OCI-LY3 (cell line): ENCODE measurements at regions not wholly inside any gene's neighbourhood (a gene's known extent, or its start where the extent isn't known, plus 50 kb on each side); places are given as distances from the start of the nearest gene placed in this dataset.

Experiments
- H2AFZ ChIP-seq: fragments of 200-600, 300-600 bp; shearing (Covaris generic); 2 replicates; pipeline ENCODE4 v1.6.0; 2014; ENCODE audit warnings: antibody characterized with exemption, low read depth, low read length
- H3K27ac ChIP-seq: fragments of 200-600, 300-600 bp; sonication (generic); 2 replicates; pipeline ENCODE4 v1.5.1; 2014; ENCODE audit warnings: mild to moderate bottlenecking, low read length, moderate library complexity, mixed read lengths
- H3K27me3 ChIP-seq: fragments of 200-600, 300-600 bp; sonication (generic); 2 replicates; pipeline ENCODE4 v1.6.1; 2014; ENCODE audit warnings: low read depth, low read length, mixed read lengths
- H3K36me3 ChIP-seq: fragments of 200-600, 300-600 bp; sonication (generic); replicated peaks from 2 replicates; pipeline ENCODE3; 2014; ENCODE audit warnings: low read depth, low read length, mixed read lengths
- H3K4me1 ChIP-seq: fragments of 300-600, 200-600 bp; sonication (generic); 2 replicates; pipeline ENCODE4 v1.6.1; 2014; ENCODE audit warnings: low read length, mixed read lengths
- H3K4me2 ChIP-seq: fragments of 200-600, 300-600 bp; sonication (generic); 2 replicates; pipeline ENCODE4 v1.6.1; 2014; ENCODE audit warnings: low read length, mixed read lengths
- H3K4me3 ChIP-seq: fragments of 300-600, 200-600 bp; sonication (generic); 2 replicates; pipeline ENCODE4 v1.5.1; 2014; ENCODE audit warnings: antibody characterized with exemption, mild to moderate bottlenecking, low read length, moderate library complexity
- H3K79me2 ChIP-seq: fragments of 300-600, 200-600 bp; shearing (Covaris generic); 2 replicates; pipeline ENCODE4 v1.6.1; 2014; ENCODE audit warnings: mild to moderate bottlenecking, low read length, mixed read lengths
- H3K9ac ChIP-seq: fragments of 300-600, 200-600 bp; shearing (Covaris generic); 2 replicates; pipeline ENCODE4 v1.6.0; 2014; ENCODE audit warnings: mild to moderate bottlenecking, low read length, moderate library complexity
- H3K9me3 ChIP-seq: fragments of 200-600, 300-600 bp; shearing (Covaris generic); 2 replicates; pipeline ENCODE4 v1.6.1; 2014; ENCODE audit warnings: low read length, mixed read lengths; ENCODE audit not compliant: insufficient read depth
- H4K20me1 ChIP-seq: fragments of 200-600, 300-600 bp; sonication (generic); 2 replicates; pipeline ENCODE4 v1.6.1; 2016; ENCODE audit warnings: low read length, mixed read lengths; ENCODE audit not compliant: insufficient read depth
- CTCF ChIP-seq: fragments of 200-600, 300-600 bp; sonication (generic); IDR thresholded peaks from 2 replicates; pipeline ENCODE4 v1.5.1; 2014; ENCODE audit warnings: antibody characterized with exemption, low read length, low read depth
- EZH2phosphoT487 ChIP-seq: fragments of 200-600 bp; shearing (Covaris generic); IDR thresholded peaks from 2 replicates; pipeline ENCODE4 v1.6.1; 2018; ENCODE audit warnings: antibody characterized with exemption, mixed run types, low read depth

DNA sequence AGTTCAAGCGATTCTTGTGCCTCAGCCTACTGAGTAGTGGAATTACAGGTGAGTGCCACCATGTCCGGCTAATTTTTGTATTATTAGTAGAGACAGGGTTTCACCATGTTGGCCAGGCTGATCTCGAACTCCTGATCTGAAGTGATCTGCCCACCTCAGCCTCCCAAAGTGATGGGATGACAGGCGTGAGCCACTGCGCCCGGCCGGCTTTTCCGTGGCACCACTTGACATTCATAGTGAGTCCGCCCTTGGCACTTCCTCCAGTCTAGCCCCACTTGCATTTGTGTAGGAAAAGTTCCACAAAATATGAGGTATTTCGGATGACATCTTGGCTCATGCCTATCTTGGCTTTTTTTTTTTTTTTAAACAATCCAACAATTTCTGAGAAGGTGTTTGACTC, 128.1 kb upstream of the ACBD5 start:
- Histone ChIP-seq H3K27ac (no peak overlapping the region), H3K27me3 (no peaks in the 10 kb centered on the region), H3K9ac (no peak overlapping the region), H3K4me2 (no peak overlapping the region), H3K79me2 (no peaks in the 10 kb centered on the region), H3K9me3 (no peaks in the 10 kb centered on the region), H3K36me3 (no peaks in the 10 kb centered on the region), H3K4me3 (no peak overlapping the region), H4K20me1 (no peaks in the 10 kb centered on the region), H3K4me1 (peaks cover 32% of the 10 kb centered on the region), H2AFZ (no peak overlapping the region)
- TF ChIP-seq CTCF (no peak), EZH2phosphoT487 (no peak)

GRCh38 chr10:27366769-27367168, 126.2 kb upstream of the ACBD5 start:
- no peak overlapping the region for H3K9ac ChIP-seq
- peak overlapping the region; percentile 7 for H3K4me3 ChIP-seq
- H3K9me3 ChIP-seq, result no peaks in the 10 kb centered on the region
- TF ChIP-seq CTCF (no peak), EZH2phosphoT487 (no peak)
- no peak overlapping the region for H3K27ac ChIP-seq
- H3K79me2 ChIP-seq, result no peaks in the 10 kb centered on the region
- H3K4me2 ChIP-seq, result peak overlapping the region; percentile 69
- H3K4me1 ChIP-seq, result peaks cover 32% of the 10 kb centered on the region
- H3K27me3 ChIP-seq, result no peaks in the 10 kb centered on the region
- peak overlapping the region; percentile 14 for H2AFZ ChIP-seq
- no peaks in the 10 kb centered on the region for H4K20me1 ChIP-seq
- no peaks in the 10 kb centered on the region for H3K36me3 ChIP-seq

DNA sequence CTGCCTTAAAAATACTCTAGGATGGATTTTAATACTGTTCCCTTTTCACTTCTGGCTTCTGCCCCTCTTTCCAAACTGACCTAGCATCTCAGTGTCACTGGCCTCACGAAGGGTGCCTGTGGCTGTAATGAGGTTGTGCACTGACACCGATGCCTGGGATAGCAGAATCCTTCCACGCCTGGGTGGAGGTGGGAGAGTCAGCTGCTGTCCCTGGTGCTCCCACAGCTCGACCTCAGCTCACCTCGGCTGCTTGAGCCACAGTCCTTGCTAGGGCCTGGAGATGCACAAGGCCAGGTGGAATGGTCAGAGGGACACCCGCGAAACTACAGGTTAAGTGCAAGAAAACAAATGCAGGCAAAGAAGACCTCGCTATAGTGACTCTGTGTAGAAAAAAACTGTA, 123.4 kb upstream of the ACBD5 start:
- H4K20me1 ChIP-seq, result no peaks in the 10 kb centered on the region
- no peaks in the 10 kb centered on the region for H3K27me3 ChIP-seq
- TF ChIP-seq CTCF (no peak), EZH2phosphoT487 (no peak)
- H3K4me2 ChIP-seq, result no peak overlapping the region
- H3K4me3 ChIP-seq, result no peak overlapping the region
- no peaks in the 10 kb centered on the region for H3K79me2 ChIP-seq
- no peak overlapping the region for H3K9ac ChIP-seq
- no peak overlapping the region for H2AFZ ChIP-seq
- no peak overlapping the region for H3K27ac ChIP-seq
- peaks cover 41% of the 10 kb centered on the region for H3K4me1 ChIP-seq
- no peaks in the 10 kb centered on the region for H3K36me3 ChIP-seq
- no peaks in the 10 kb centered on the region for H3K9me3 ChIP-seq

- Histone ChIP-seq H3K79me2 (no peaks in the 10 kb centered on the region), H4K20me1 (no peaks in the 10 kb centered on the region), H3K4me3 (no peak overlapping the region), H3K36me3 (no peaks in the 10 kb centered on the region), H3K4me2 (no peak overlapping the region), H3K4me1 (peaks cover 16% of the 10 kb centered on the region), H3K27ac (no peak overlapping the region), H3K9ac (no peak overlapping the region), H2AFZ (no peak overlapping the region), H3K9me3 (no peaks in the 10 kb centered on the region), H3K27me3 (no peaks in the 10 kb centered on the region)
- peak; percentile 75 for TF ChIP-seq CTCF
- no peak for TF ChIP-seq EZH2phosphoT487
Observed at GRCh38 chr10:27360581-27361172, 120.1 kb upstream of the ACBD5 start.
